ENCODE measurements at regions not wholly inside any gene's neighbourhood (a gene's known extent, or its start where the extent isn't known, plus 50 kb on each side); places are given as distances from the start of the nearest gene placed in this dataset.
A peak's percentile ranks its signal among the peaks of the same experiment; 100 is the strongest.
"Not testable (repeated sequence)": the region's sequence is repeated elsewhere in the genome, so short reads cannot be mapped to it uniquely, and the experiment has no call there.

GRCh38 chr12:131647667-131648066 lies 63.2 kb upstream of the SFSWAP start:
- H3K4me3 ChIP-seq, result no peak overlapping the region
- DNase-seq (no peak), ATAC-seq (no peak)
- H3K4me1 ChIP-seq, result no peaks in the 10 kb centered on the region
- no peak overlapping the region for H3K27ac ChIP-seq
- peaks cover 0 to 47% of the 10 kb centered on the region in 2 donors for H3K27me3 ChIP-seq
- TF ChIP-seq, protein P1, sequence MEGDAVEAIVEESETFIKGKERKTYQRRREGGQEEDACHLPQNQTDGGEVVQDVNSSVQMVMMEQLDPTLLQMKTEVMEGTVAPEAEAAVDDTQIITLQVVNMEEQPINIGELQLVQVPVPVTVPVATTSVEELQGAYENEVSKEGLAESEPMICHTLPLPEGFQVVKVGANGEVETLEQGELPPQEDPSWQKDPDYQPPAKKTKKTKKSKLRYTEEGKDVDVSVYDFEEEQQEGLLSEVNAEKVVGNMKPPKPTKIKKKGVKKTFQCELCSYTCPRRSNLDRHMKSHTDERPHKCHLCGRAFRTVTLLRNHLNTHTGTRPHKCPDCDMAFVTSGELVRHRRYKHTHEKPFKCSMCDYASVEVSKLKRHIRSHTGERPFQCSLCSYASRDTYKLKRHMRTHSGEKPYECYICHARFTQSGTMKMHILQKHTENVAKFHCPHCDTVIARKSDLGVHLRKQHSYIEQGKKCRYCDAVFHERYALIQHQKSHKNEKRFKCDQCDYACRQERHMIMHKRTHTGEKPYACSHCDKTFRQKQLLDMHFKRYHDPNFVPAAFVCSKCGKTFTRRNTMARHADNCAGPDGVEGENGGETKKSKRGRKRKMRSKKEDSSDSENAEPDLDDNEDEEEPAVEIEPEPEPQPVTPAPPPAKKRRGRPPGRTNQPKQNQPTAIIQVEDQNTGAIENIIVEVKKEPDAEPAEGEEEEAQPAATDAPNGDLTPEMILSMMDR (IDR thresholded peaks at IDR 0.05), result no peak
- no peaks in the 10 kb centered on the region for H3K36me3 ChIP-seq
- intact Hi-C loops (cut with DNase I), result no loop called here
- H3K9me3 ChIP-seq, result no peaks in the 10 kb centered on the region

DNA sequence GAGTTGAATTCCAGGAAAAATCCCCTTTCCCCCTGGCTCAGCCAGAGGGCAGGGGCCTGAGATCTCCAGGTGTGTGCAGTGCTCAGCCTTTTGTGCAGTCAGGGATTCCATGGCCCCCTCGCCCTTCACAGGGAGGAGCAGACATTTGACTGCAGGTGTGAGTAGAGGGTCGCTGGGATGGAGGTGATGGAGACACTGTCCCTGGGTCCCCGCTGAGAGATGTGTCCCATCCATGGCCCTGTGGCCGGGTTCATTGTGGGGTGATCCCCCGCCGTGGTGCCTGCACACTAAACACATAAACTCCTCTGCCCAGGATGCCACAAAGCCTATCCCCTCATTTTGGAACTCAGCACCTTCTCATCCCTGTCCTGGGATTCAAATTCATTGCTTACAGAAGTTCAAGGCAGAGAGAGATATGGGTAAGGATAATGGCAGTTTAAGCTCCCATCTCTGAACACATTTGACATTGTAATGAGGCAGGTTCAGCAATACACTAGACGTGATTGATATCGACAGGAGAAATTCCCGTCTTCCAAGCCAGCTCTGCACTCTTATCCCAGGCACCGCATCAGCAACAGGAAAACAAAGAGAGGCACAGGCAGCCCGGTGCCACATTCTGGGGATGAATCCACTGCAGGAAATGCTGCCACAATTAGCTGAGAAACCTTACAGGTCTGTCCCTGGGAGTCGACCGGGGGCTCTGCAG lies 55.3 kb upstream of the SFSWAP start:
- ATAC-seq; DNase-seq; H3K4me1 ChIP-seq; H3K4me3 ChIP-seq; H3K36me3 ChIP-seq; H3K27ac ChIP-seq; intact Hi-C loops (cut with DNase I); H3K9me3 ChIP-seq: not testable (repeated sequence)
- H3K27me3 ChIP-seq, result peaks cover 5 to 16% of the 10 kb centered on the region in 2 donors

DNA sequence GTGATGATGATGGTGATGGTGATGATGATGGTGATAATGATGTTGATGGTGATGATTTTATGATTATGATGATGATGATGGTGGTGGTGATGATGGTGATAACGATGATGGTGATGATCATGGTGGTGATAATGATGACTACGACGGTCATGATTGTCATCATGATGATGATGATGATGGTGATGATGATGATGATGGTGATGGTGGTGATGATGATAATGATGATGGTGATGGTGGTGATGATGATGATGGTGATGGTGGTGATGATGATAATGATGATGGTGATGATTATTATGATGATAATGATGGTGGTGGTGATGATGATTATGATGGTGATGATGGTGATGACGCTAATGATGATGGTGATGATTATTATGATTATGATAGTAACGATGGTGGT lies 54.1 kb upstream of the SFSWAP start:
- H3K36me3 ChIP-seq; H3K4me1 ChIP-seq; ATAC-seq; DNase-seq; H3K27ac ChIP-seq; intact Hi-C loops (cut with DNase I); H3K4me3 ChIP-seq; H3K9me3 ChIP-seq: not testable (repeated sequence)
- H3K27me3 ChIP-seq, result peaks cover 5 to 20% of the 10 kb centered on the region in 2 donors

DNA sequence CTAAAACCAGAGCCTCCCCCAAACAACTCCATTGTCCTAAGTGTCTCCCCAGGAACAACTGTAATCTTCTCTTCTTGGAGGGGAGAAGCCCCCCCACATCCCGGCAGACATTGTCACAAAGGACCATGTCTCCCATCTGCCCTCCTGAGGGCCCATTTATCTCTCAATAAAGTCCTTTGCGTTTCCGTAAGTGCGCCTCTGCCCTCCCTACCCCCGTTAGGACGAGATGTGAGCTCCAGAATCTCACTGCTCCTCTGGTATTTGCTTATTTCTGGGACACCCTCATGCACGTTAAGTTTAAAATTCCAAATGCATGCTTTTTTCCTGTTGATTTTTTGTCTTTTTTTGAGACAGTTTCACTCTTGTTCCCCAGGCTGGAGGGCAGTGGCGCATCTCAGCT lies 52.3 kb upstream of the SFSWAP start:
- DNase-seq; H3K4me3 ChIP-seq; H3K9me3 ChIP-seq; H3K4me1 ChIP-seq; intact Hi-C loops (cut with DNase I); H3K36me3 ChIP-seq; H3K27ac ChIP-seq; ATAC-seq: not testable (repeated sequence)
- H3K27me3 ChIP-seq, result peaks cover 5 to 29% of the 10 kb centered on the region in 2 donors

DNA sequence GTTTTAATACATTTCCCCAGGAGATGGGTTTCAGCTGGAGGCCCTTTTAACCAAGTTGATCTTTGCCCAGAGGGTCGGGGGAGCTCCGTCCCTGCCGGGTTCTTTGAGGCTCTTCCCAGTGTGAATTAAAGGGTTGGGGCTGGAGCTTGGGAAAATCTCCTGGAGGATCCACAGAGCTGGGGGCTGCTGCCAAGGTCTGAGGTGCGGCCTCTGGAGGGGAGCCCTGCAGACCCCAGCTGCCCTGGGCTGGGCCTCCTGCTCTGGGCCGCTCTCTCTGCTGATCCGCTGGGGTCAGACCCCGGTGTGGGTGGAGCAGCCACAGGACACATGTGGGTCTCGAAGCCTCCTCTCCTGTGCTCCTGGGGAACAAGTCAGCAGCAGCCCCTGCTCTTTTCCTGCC lies 51.4 kb upstream of the SFSWAP start:
- ATAC-seq; H3K36me3 ChIP-seq; H3K4me1 ChIP-seq; intact Hi-C loops (cut with DNase I); H3K27ac ChIP-seq; H3K9me3 ChIP-seq; H3K4me3 ChIP-seq: not testable (repeated sequence)
- DNase-seq, result peak in 1 of 4 donors; percentile 55
- peaks cover 5 to 29% of the 10 kb centered on the region in 2 donors for H3K27me3 ChIP-seq

DNA sequence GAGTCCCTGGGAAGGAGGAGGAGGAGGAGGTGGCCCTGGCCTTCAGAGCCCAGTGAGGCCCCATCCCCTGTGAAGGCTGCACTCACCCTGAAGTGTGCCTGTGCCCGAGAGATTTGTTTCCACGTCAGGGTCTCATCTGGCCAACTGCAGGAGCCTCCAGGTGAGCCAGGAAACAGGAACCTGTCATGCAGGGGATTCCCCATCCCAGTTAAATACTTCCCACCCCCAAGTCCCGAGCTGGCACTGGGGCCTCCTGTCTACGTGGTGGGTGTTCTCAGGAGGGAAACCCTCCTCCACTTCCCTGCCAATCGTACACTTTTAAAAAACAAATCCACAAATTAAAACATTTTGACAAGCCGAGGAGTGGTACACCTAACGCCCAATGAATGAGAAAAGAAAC lies 50.9 kb upstream of the SFSWAP start:
- intact Hi-C loops (cut with DNase I); H3K4me3 ChIP-seq; H3K36me3 ChIP-seq; H3K9me3 ChIP-seq; H3K4me1 ChIP-seq; DNase-seq; ATAC-seq; H3K27ac ChIP-seq: not testable (repeated sequence)
- peaks cover 5 to 29% of the 10 kb centered on the region in 2 donors for H3K27me3 ChIP-seq

GRCh38 chr12:131660401-131660800 lies 50.5 kb upstream of the SFSWAP start:
- H3K27ac ChIP-seq; H3K4me3 ChIP-seq; H3K9me3 ChIP-seq; ATAC-seq; intact Hi-C loops (cut with DNase I); H3K4me1 ChIP-seq; H3K36me3 ChIP-seq: not testable (repeated sequence)
- peaks cover 5 to 29% of the 10 kb centered on the region in 2 donors for H3K27me3 ChIP-seq
- DNase-seq, result peak in 1 of 4 donors; percentile 70

Measured in left lung (tissue), 4 donors.